Keratinocyte (primary cell): ENCODE measurements at regions not wholly inside any gene's neighbourhood (a gene's known extent, or its start where the extent isn't known, plus 50 kb on each side); places are given as distances from the start of the nearest gene placed in this dataset.

Experiments
- DNase-seq: peaks from one replicate; pipeline ENCODE4 v3.0.0-alpha.2; 2011; ENCODE audit warnings: low read depth, missing footprints, low spot score
- FAIRE-seq: peaks from 2 replicates; lab custom pipeline; 2011; peaks lifted over from hg19 to GRCh38; lab: Jason Lieb, UNC
- H2AFZ ChIP-seq: 2 replicates; pipeline ENCODE4 v1.6.0; 2012; ENCODE audit warnings: low read length, control low read depth, inconsistent platforms; ENCODE audit not compliant: control insufficient read depth
- H3K27ac ChIP-seq: 2 replicates; pipeline ENCODE4 v1.5.1; 2011; ENCODE audit warnings: low read length; ENCODE audit not compliant: control insufficient read depth, insufficient read depth
- H3K27me3 ChIP-seq: 3 replicates; pipeline ENCODE4 v1.6.0; 2011; ENCODE audit warnings: low read length; ENCODE audit not compliant: control insufficient read depth, insufficient read depth; ENCODE audit errors: extremely low read depth
- H3K36me3 ChIP-seq, 2 experiments: 2 replicates in 1 of 2; 3 replicates in 1 of 2; pipeline ENCODE4 v1.5.1; 2011; ENCODE audit warnings: low read length in 2 of 2, mild to moderate bottlenecking in 1 of 2; ENCODE audit not compliant: control insufficient read depth in 2 of 2, insufficient read depth in 2 of 2; ENCODE audit errors: extremely low read depth in 1 of 2
- H3K4me1 ChIP-seq: 3 replicates; pipeline ENCODE4 v1.5.1; 2011; ENCODE audit warnings: low read length; ENCODE audit not compliant: control insufficient read depth, insufficient read depth; ENCODE audit errors: extremely low read depth
- H3K4me2 ChIP-seq: 3 replicates; pipeline ENCODE4 v1.6.0; 2011; ENCODE audit warnings: low read depth, low read length; ENCODE audit not compliant: control insufficient read depth, insufficient read depth; ENCODE audit errors: extremely low read depth
- H3K4me3 ChIP-seq, 3 experiments: fragments of 200-600 bp in 1 of 3; sonication (generic) in 1 of 3; 2 replicates in 2 of 3; 3 replicates in 1 of 3; pipeline ENCODE4 v1.5.1; 2011 to 2016; ENCODE audit warnings: low read length in 3 of 3, mild to moderate bottlenecking in 3 of 3, control low read depth in 2 of 3, inconsistent platforms in 1 of 3, low read depth in 1 of 3, mixed read lengths in 1 of 3, mixed run types in 1 of 3, moderate library complexity in 1 of 3; ENCODE audit not compliant: control insufficient read depth in 2 of 3, insufficient read depth in 2 of 3; ENCODE audit errors: extremely low read depth in 1 of 3
- H3K79me2 ChIP-seq: 2 replicates; pipeline ENCODE4 v1.6.0; 2012; ENCODE audit warnings: low read length; ENCODE audit not compliant: control insufficient read depth, insufficient read depth
- H3K9ac ChIP-seq: 3 replicates; pipeline ENCODE4 v1.6.0; 2011; ENCODE audit warnings: low read length; ENCODE audit not compliant: control insufficient read depth, insufficient read depth; ENCODE audit errors: extremely low read depth
- H3K9me1 ChIP-seq: 3 replicates; pipeline ENCODE4 v1.6.0; 2011; ENCODE audit warnings: low read length; ENCODE audit not compliant: control insufficient read depth, insufficient read depth; ENCODE audit errors: extremely low read depth
- H3K9me3 ChIP-seq: 2 replicates; pipeline ENCODE4 v1.5.1; 2012; ENCODE audit warnings: low read depth, low read length; ENCODE audit not compliant: control insufficient read depth
- H4K20me1 ChIP-seq: 3 replicates; pipeline ENCODE4 v1.6.0; 2011; ENCODE audit warnings: low read length; ENCODE audit not compliant: control insufficient read depth, insufficient read depth; ENCODE audit errors: extremely low read depth
- EZH2 ChIP-seq: IDR thresholded peaks from one replicate; pipeline ENCODE4 v1.6.1; 2012; ENCODE audit warnings: inconsistent platforms, mild to moderate bottlenecking, low read length, moderate library complexity
- dilution Hi-C: fragments of 300-500 bp; cut with MboI; formaldehyde crosslinking; loops from one replicate; pipeline ENCODE4 v1.7.0; 2020; ENCODE audit warnings: low sequenced_read_pairs; ENCODE audit not compliant: extremely low pct_ligation_motif_present
- TF ChIP-seq, protein P1 (sequence below), 3 experiments: IDR thresholded peaks in 1 of 3; conservative IDR thresholded peaks in 1 of 3; optimal IDR thresholded peaks in 1 of 3; 2 replicates in 2 of 3; 3 replicates in 1 of 3; pipeline versions ENCODE3 to v1.5.1; 2011; ENCODE audit warnings: low read length in 3 of 3, mild to moderate bottlenecking in 3 of 3, moderate library complexity in 2 of 3, control low read depth in 1 of 3, inconsistent platforms in 1 of 3; ENCODE audit not compliant: insufficient read depth in 2 of 3; ENCODE audit errors: extremely low read depth in 1 of 3

GRCh38 chr17:74016461-74016860 is 187.0 kb upstream of the RPL38 start:
- dilution Hi-C loops = no loop called here
- no peaks in the 10 kb centered on the region for H3K27me3 ChIP-seq
- H3K4me1 ChIP-seq = no peaks in the 10 kb centered on the region
- H4K20me1 ChIP-seq = no peaks in the 10 kb centered on the region
- H2AFZ ChIP-seq = no peak overlapping the region
- DNase-seq (no peak), FAIRE-seq (no peak)
- H3K4me2 ChIP-seq = no peak overlapping the region
- H3K4me3 ChIP-seq = no peak overlapping the region
- no peak overlapping the region for H3K27ac ChIP-seq
- no peaks in the 10 kb centered on the region for H3K9me3 ChIP-seq
- H3K9ac ChIP-seq = no peak overlapping the region
- H3K79me2 ChIP-seq = no peaks in the 10 kb centered on the region
- no peaks in the 10 kb centered on the region for H3K9me1 ChIP-seq
- TF ChIP-seq, protein P1, sequence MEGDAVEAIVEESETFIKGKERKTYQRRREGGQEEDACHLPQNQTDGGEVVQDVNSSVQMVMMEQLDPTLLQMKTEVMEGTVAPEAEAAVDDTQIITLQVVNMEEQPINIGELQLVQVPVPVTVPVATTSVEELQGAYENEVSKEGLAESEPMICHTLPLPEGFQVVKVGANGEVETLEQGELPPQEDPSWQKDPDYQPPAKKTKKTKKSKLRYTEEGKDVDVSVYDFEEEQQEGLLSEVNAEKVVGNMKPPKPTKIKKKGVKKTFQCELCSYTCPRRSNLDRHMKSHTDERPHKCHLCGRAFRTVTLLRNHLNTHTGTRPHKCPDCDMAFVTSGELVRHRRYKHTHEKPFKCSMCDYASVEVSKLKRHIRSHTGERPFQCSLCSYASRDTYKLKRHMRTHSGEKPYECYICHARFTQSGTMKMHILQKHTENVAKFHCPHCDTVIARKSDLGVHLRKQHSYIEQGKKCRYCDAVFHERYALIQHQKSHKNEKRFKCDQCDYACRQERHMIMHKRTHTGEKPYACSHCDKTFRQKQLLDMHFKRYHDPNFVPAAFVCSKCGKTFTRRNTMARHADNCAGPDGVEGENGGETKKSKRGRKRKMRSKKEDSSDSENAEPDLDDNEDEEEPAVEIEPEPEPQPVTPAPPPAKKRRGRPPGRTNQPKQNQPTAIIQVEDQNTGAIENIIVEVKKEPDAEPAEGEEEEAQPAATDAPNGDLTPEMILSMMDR (optimal IDR thresholded peaks at IDR 0.05 in 1 of 3, IDR thresholded peaks at IDR 0.05 in 1 of 3, conservative IDR thresholded peaks at IDR 0.05 in 1 of 3; ENCODE audit: extremely low read depth in 1 of 3, insufficient read depth in 2 of 3, low read length in 3 of 3) = no peak
- no peak for TF ChIP-seq EZH2
- H3K36me3 ChIP-seq = no peaks in the 10 kb centered on the region

- H3K9me3 ChIP-seq = no peaks in the 10 kb centered on the region
- no peaks in the 10 kb centered on the region for H4K20me1 ChIP-seq
- H2AFZ ChIP-seq = no peak overlapping the region
- dilution Hi-C loops = no loop called here
- no peak overlapping the region for H3K4me2 ChIP-seq
- H3K27me3 ChIP-seq = no peaks in the 10 kb centered on the region
- FAIRE-seq (no peak), DNase-seq (no peak)
- TF ChIP-seq, protein P1 (optimal IDR thresholded peaks at IDR 0.05 in 1 of 3, IDR thresholded peaks at IDR 0.05 in 1 of 3, conservative IDR thresholded peaks at IDR 0.05 in 1 of 3; ENCODE audit: extremely low read depth in 1 of 3, insufficient read depth in 2 of 3, low read length in 3 of 3) = no peak
- TF ChIP-seq EZH2 = no peak
- no peaks in the 10 kb centered on the region for H3K9me1 ChIP-seq
- no peaks in the 10 kb centered on the region for H3K36me3 ChIP-seq
- no peak overlapping the region for H3K27ac ChIP-seq
- no peak overlapping the region for H3K4me3 ChIP-seq
- H3K79me2 ChIP-seq = no peaks in the 10 kb centered on the region
- no peak overlapping the region for H3K9ac ChIP-seq
- no peaks in the 10 kb centered on the region for H3K4me1 ChIP-seq
Observed at GRCh38 chr17:74017466-74017865, 186.0 kb upstream of the RPL38 start.
